Spleen (tissue), 11 donors: ENCODE measurements at regions not wholly inside any gene's neighbourhood (a gene's known extent, or its start where the extent isn't known, plus 50 kb on each side); places are given as distances from the start of the nearest gene placed in this dataset.
A peak's percentile ranks its signal among the peaks of the same experiment; 100 is the strongest.

Experiments
- DNase-seq: peaks from one replicate; pipeline ENCODE4 v3.0.0-alpha.2; 2020
- H3K27ac ChIP-seq, 8 donors: fragments of 200-600 bp; sonication (generic) in 7 of 8; 1 replicate in 4 of 8; 2 replicates in 4 of 8; pipeline versions ENCODE4 v1.5.0 to v1.8.0; 2016 to 2021; ENCODE audit warnings: inconsistent platforms in 4 of 8, mild to moderate bottlenecking in 4 of 8, moderate library complexity in 1 of 8
- H3K27me3 ChIP-seq, 7 donors: fragments of 200-600 bp; sonication (generic) in 6 of 7; replicated peaks in 1 of 7; 1 replicate in 4 of 7; 2 replicates in 3 of 7; pipeline versions ENCODE4 v1.5.0 to v1.8.0; 2016 to 2021; ENCODE audit warnings: inconsistent platforms in 3 of 7, mild to moderate bottlenecking in 1 of 7
- H3K36me3 ChIP-seq, 6 donors: fragments of 200-600 bp; sonication (generic) in 5 of 6; 1 replicate in 4 of 6; 2 replicates in 2 of 6; pipeline versions ENCODE4 v1.5.0 to v1.8.0; 2016 to 2021; ENCODE audit warnings: inconsistent platforms in 2 of 6
- H3K4me1 ChIP-seq, 6 donors: fragments of 200-600 bp; sonication (generic) in 5 of 6; 1 replicate in 3 of 6; 2 replicates in 3 of 6; pipeline versions ENCODE4 v1.5.0 to v1.8.0; 2016 to 2021; ENCODE audit warnings: inconsistent platforms in 3 of 6
- H3K4me3 ChIP-seq, 8 donors: fragments of 200-600 bp; sonication (generic) in 7 of 8; 1 replicate in 4 of 8; 2 replicates in 4 of 8; pipeline versions ENCODE4 v1.5.0 to v1.8.0; 2016 to 2021; ENCODE audit warnings: inconsistent platforms in 4 of 8, mild to moderate bottlenecking in 4 of 8, moderate library complexity in 2 of 8
- H3K9me3 ChIP-seq, 8 donors: fragments of 200-600 bp; sonication (generic) in 7 of 8; 1 replicate in 4 of 8; 2 replicates in 4 of 8; pipeline versions ENCODE4 v1.5.0 to v1.8.0; 2016 to 2021; ENCODE audit warnings: inconsistent platforms in 4 of 8
- CTCF ChIP-seq, 11 experiments: fragments of 200-600 bp in 7 of 11; fragments of 450-650 bp in 4 of 11; sonication (generic) in 4 of 11; IDR thresholded peaks in 8 of 11; conservative IDR thresholded peaks in 3 of 11; 1 replicate in 7 of 11; 2 replicates in 4 of 11; pipeline versions ENCODE4 v1.4.0 to v1.8.0; 2016 to 2021; ENCODE audit warnings: antibody characterized with exemption in 11 of 11, inconsistent platforms in 4 of 11, mild to moderate bottlenecking in 1 of 11
- POLR2A ChIP-seq, 3 donors: fragments of 450-650 bp; IDR thresholded peaks; one replicate each; pipeline ENCODE4 v1.5.1; 2017; ENCODE audit warnings: antibody characterized with exemption in 3 of 3, mild to moderate bottlenecking in 1 of 3
- POLR2AphosphoS5 ChIP-seq, 3 donors: sonication (generic); formaldehyde crosslinking; IDR thresholded peaks; one replicate each; pipeline ENCODE4 v1.5.1; 2017; ENCODE audit warnings: antibody characterized with exemption in 3 of 3
- WGBS, 5 donors: extraction: QIAGEN DNeasy Blood & Tissue Kit in 3 of 5; methylation state at CpG; one replicate each; pipeline versions ENCODE4 v1.1.5 to v1.1.7; 2013 to 2018; 5-methylcytosine and 5-hydroxymethylcytosine counted together
- intact Hi-C: fragments of 100-400 bp; cut with DNase I; formaldehyde crosslinking; loops from one replicate; pipeline ENCODE4 v1.15.0; 2023; ENCODE audit warnings: low total_unique reads
- donor health status: healthy with polysubstance abuse.
- donor health status: DM: no; HTN: no; CAD: no; lungs with moderate emphysema.
- donor health status: DM: no; HTN: no; CAD: no.
- donor health status: Bipolar disorder and iron deficiency.
- donor health status: healthy.
- donor health status: DM: no; HTN: no; CAD: no.
- donor health status: DM: yes; HTN: yes; CAD: no.

- no peak for TF ChIP-seq POLR2A (IDR thresholded peaks at IDR 0.05)
- TF ChIP-seq CTCF (IDR thresholded peaks at IDR 0.05 in 8 of 11, conservative IDR thresholded peaks at IDR 0.05 in 3 of 11) = no peak
- no peak for TF ChIP-seq POLR2AphosphoS5 (IDR thresholded peaks at IDR 0.05)
- peaks cover 5 to 80% (median 20%) of the 10 kb centered on the region in 7 donors for H3K27me3 ChIP-seq
- intact Hi-C loops = no loop called here
- H3K27ac ChIP-seq = no peak overlapping the region
- H3K36me3 ChIP-seq = no peaks in the 10 kb centered on the region
- no peak overlapping the region for H3K4me3 ChIP-seq
- H3K4me1 ChIP-seq = peaks cover 0 to 8% (median 0%) of the 10 kb centered on the region in 6 donors
- WGBS, 5 donors = 35 to 70% (median 55%) methylated on average over 2 of the region's 2 CpGs
- peaks cover 0 to 14% (median 0%) of the 10 kb centered on the region in 8 donors for H3K9me3 ChIP-seq
- DNase-seq = peak; percentile 22
Measured at GRCh38 chr16:55059146-55059545, 128.5 kb downstream of the IRX5 start.

GRCh38 chr16:55061126-55061525 lies 130.5 kb downstream of the IRX5 start:
- no peak for TF ChIP-seq CTCF (IDR thresholded peaks at IDR 0.05 in 8 of 11, conservative IDR thresholded peaks at IDR 0.05 in 3 of 11)
- Histone ChIP-seq H3K4me1 (peaks cover 0 to 8% (median 0%) of the 10 kb centered on the region in 6 donors), H3K36me3 (no peaks in the 10 kb centered on the region), H3K27me3 (peaks cover 5 to 61% (median 19%) of the 10 kb centered on the region in 7 donors), H3K27ac (no peak overlapping the region), H3K4me3 (no peak overlapping the region), H3K9me3 (no peaks in the 10 kb centered on the region)
- WGBS, 5 donors = 67 to 100% (median 94%) methylated on average over 1 of the region's 1 CpG
- intact Hi-C loops = no loop called here
- no peak for DNase-seq

GRCh38 chr16:55062442-55062841 lies 131.8 kb downstream of the IRX5 start:
- H3K4me3 ChIP-seq = no peak overlapping the region
- H3K36me3 ChIP-seq = no peaks in the 10 kb centered on the region
- WGBS, 5 donors = 89 to 92% (median 90%) methylated on average over 2 of the region's 2 CpGs
- H3K4me1 ChIP-seq = no peaks in the 10 kb centered on the region
- TF ChIP-seq CTCF (IDR thresholded peaks at IDR 0.05 in 8 of 11, conservative IDR thresholded peaks at IDR 0.05 in 3 of 11) = no peak
- no peak for TF ChIP-seq POLR2AphosphoS5 (IDR thresholded peaks at IDR 0.05)
- TF ChIP-seq POLR2A (IDR thresholded peaks at IDR 0.05) = no peak
- H3K27ac ChIP-seq = no peak overlapping the region
- intact Hi-C loops = no loop called here
- H3K27me3 ChIP-seq = peaks cover 0 to 47% (median 7%) of the 10 kb centered on the region in 7 donors
- H3K9me3 ChIP-seq = no peaks in the 10 kb centered on the region
- no peak for DNase-seq

- Histone ChIP-seq H3K4me3 (no peak overlapping the region), H3K27ac (no peak overlapping the region), H3K27me3 (peaks cover 0 to 3% (median 0%) of the 10 kb centered on the region in 7 donors), H3K4me1 (no peaks in the 10 kb centered on the region), H3K9me3 (peaks cover 0 to 3% (median 0%) of the 10 kb centered on the region in 8 donors), H3K36me3 (no peaks in the 10 kb centered on the region)
- TF ChIP-seq POLR2AphosphoS5 (IDR thresholded peaks at IDR 0.05) = no peak
- TF ChIP-seq CTCF (IDR thresholded peaks at IDR 0.05 in 8 of 11, conservative IDR thresholded peaks at IDR 0.05 in 3 of 11) = no peak
- no peak for TF ChIP-seq POLR2A (IDR thresholded peaks at IDR 0.05)
- intact Hi-C loops = no loop called here
- 89 to 98% (median 95%) methylated on average over 1 of the region's 1 CpG for WGBS, 5 donors
- no peak for DNase-seq
Measured at GRCh38 chr16:55072976-55073375, 142.3 kb downstream of the IRX5 start.
